Hematopoietic multipotent progenitor cell (in vitro differentiated cells): ENCODE measurements at regions not wholly inside any gene's neighbourhood (a gene's known extent, or its start where the extent isn't known, plus 50 kb on each side); places are given as distances from the start of the nearest gene placed in this dataset.

ENCODE experiments used
- DNase-seq, 3 donors: peaks; one replicate each; pipeline ENCODE4 v3.0.0-alpha.2; 2011 to 2015; ENCODE audit warnings: low read depth in 2 of 3, low spot score in 2 of 3

GRCh38 chr20:50338479-50339391 lies 148.1 kb downstream of the CEBPB start:
- DNase-seq = peak in 2 of 3 donors; percentile 89 to 97

GRCh38 chr20:50339466-50339901 lies 148.9 kb downstream of the CEBPB start:
- DNase-seq = no peak

- no peak for DNase-seq
These were observed 149.9 kb downstream of the CEBPB start for GRCh38 chr20:50340541-50340940.

GRCh38 chr20:50341050-50341449 lies 150.4 kb downstream of the CEBPB start:
- no peak for DNase-seq

- DNase-seq = no peak
These were observed 151.4 kb downstream of the CEBPB start for GRCh38 chr20:50341880-50342637.

GRCh38 chr20:50342638-50343102 lies 152.0 kb downstream of the CEBPB start:
- no peak for DNase-seq

GRCh38 chr20:50343125-50343489 lies 152.5 kb downstream of the CEBPB start:
- no peak for DNase-seq

- DNase-seq = no peak
These were observed 153.0 kb downstream of the CEBPB start for GRCh38 chr20:50343490-50344179.

- DNase-seq = no peak
These were observed 153.8 kb downstream of the CEBPB start for GRCh38 chr20:50344232-50345071.

GRCh38 chr20:50345712-50346373 lies 155.2 kb downstream of the CEBPB start:
- DNase-seq = no peak

GRCh38 chr20:50346374-50347283 lies 156.0 kb downstream of the CEBPB start:
- peak in 2 of 3 donors; percentile 71 to 88 for DNase-seq

- no peak for DNase-seq
These were observed 156.8 kb downstream of the CEBPB start for GRCh38 chr20:50347284-50348063.

- peak in 1 of 3 donors; percentile 50 for DNase-seq
These were observed 157.5 kb downstream of the CEBPB start for GRCh38 chr20:50348096-50348495.

GRCh38 chr20:50350510-50351249 lies 159.5 kb upstream of the PTPN1 start:
- no peak for DNase-seq

- no peak for DNase-seq
These were observed 158.6 kb upstream of the PTPN1 start for GRCh38 chr20:50351541-50351940.

GRCh38 chr20:50353289-50353961 lies 156.8 kb upstream of the PTPN1 start:
- peak in 1 of 3 donors; percentile 36 for DNase-seq
